GM10266 (cell line): ENCODE measurements at regions not wholly inside any gene's neighbourhood (a gene's known extent, or its start where the extent isn't known, plus 50 kb on each side); places are given as distances from the start of the nearest gene placed in this dataset.

Experiments used
- DNase-seq: peaks from one replicate; pipeline ENCODE4 v3.0.0; 2012; ENCODE audit errors: extremely low spot score
- CTCF ChIP-seq: IDR thresholded peaks from 2 replicates; pipeline ENCODE4 v1.5.1; 2012; ENCODE audit warnings: mild to moderate bottlenecking, low read depth; ENCODE audit not compliant: control insufficient read depth, insufficient read depth; ENCODE audit errors: missing control alignments

- TF ChIP-seq CTCF = no peak
- DNase-seq = no peak
Measured at GRCh38 chr2:223652902-223653301, 50.7 kb upstream of the SCG2 start.

DNA sequence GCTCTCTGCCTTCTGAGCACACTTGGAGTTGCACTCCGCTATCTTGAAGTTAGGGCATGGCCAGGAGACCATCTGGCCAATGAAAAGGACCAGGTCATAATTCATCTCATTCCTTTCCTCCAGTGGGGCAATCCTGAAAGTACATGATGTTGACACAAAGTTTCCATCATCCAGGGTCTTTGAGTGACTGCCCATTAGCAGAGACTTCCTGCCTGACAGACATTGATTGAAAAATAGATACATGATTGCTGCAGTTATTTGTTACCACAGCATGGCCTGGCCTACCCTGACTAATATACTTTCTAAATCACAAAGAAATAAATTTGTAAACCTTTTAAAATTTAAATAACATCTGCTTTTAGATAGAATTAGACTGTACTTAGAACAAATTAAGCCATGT is 50.0 kb upstream of the SCG2 start:
- no peak for TF ChIP-seq CTCF
- DNase-seq = no peak
